ENCODE measurements at regions not wholly inside any gene's neighbourhood (a gene's known extent, or its start where the extent isn't known, plus 50 kb on each side); places are given as distances from the start of the nearest gene placed in this dataset.
"Not testable (repeated sequence)": the region's sequence is repeated elsewhere in the genome, so short reads cannot be mapped to it uniquely, and the experiment has no call there.

GRCh38 chr7:13727751-13728150 lies 261.7 kb downstream of the ETV1 start:
- no peaks in the 10 kb centered on the region for H3K79me2 ChIP-seq (ENCODE audit: insufficient read depth, low read depth, low read length)

GRCh38 chr7:13728430-13728829 lies 261.0 kb downstream of the ETV1 start:
- POLR2A ChIA-PET, result interaction anchor here (0.6 kb wide), 1 partner anchor 970 kb away, joined by 4 read pairs; no protein-coding TSS in a partner anchor
- H3K4me1 ChIP-seq (ENCODE audit: insufficient read depth, low read length, poor library complexity, severe bottlenecking); H3K4me3 ChIP-seq (ENCODE audit: low read depth, low read length, poor library complexity, severe bottlenecking); H3K4me2 ChIP-seq (ENCODE audit: low read length); H3K9me3 ChIP-seq (ENCODE audit: low read length); H3K36me3 ChIP-seq (ENCODE audit: insufficient read depth, low read length); intact Hi-C loops (cut with micrococcal nuclease; ENCODE audit: unreplicated experiment); H4K20me1 ChIP-seq (ENCODE audit: insufficient read depth, low read length); H2AFZ ChIP-seq (ENCODE audit: low read length); H3K9me2 ChIP-seq (ENCODE audit: insufficient read depth, low read length); BruUV-seq (replicated peaks); CTCF ChIA-PET (ENCODE audit: unreplicated experiment); H3K79me2 ChIP-seq (ENCODE audit: insufficient read depth, low read depth, low read length); H3K27ac ChIP-seq (ENCODE audit: low read depth, low read length, poor library complexity, severe bottlenecking); DNase-seq (ENCODE audit: low spot score): not testable (repeated sequence)

More at GRCh38 chr7:13727751-13728150, 261.7 kb downstream of the ETV1 start:
- DNase-seq (ENCODE audit: low spot score), result no peak
- H2AFZ ChIP-seq (ENCODE audit: low read length), result no peak overlapping the region
- no peaks in the 10 kb centered on the region for H3K36me3 ChIP-seq (ENCODE audit: insufficient read depth, low read length)
- TF ChIP-seq CTCF (conservative IDR thresholded peaks at IDR 0.05; ENCODE audit: low read length) (no peak), EZH2phosphoT487 (IDR thresholded peaks at IDR 0.05; ENCODE audit: borderline replicate concordance, low read depth, low read length) (no peak)
- H3K4me3 ChIP-seq (ENCODE audit: low read depth, low read length, poor library complexity, severe bottlenecking), result no peak overlapping the region
- no peaks in the 10 kb centered on the region for H3K4me1 ChIP-seq (ENCODE audit: insufficient read depth, low read length, poor library complexity, severe bottlenecking)
- no peaks in the 10 kb centered on the region for H4K20me1 ChIP-seq (ENCODE audit: insufficient read depth, low read length)
- no peak overlapping the region for H3K4me2 ChIP-seq (ENCODE audit: low read length)
- no peak overlapping the region for H3K27ac ChIP-seq (ENCODE audit: low read depth, low read length, poor library complexity, severe bottlenecking)
- intact Hi-C loops (cut with micrococcal nuclease; ENCODE audit: unreplicated experiment), result no loop called here
- ChIA-PET CTCF (ENCODE audit: unreplicated experiment) (no interaction called here), POLR2A (interaction anchor here (0.6 to 1.4 kb wide), 2 partner anchors 10 to 971 kb away, joined by 4 read pairs; no protein-coding TSS in a partner anchor)
- BruUV-seq (replicated peaks), result no TSS peak
- 0 out of 2 replicates have a peak, but pooled peaks cover 3% of the 10 kb centered on the region for H3K9me3 ChIP-seq (ENCODE audit: low read length)
- H3K9me2 ChIP-seq (ENCODE audit: insufficient read depth, low read length), result no peaks in the 10 kb centered on the region

GRCh38 chr7:13731643-13732042 lies 257.8 kb downstream of the ETV1 start:
- H3K9me2 ChIP-seq (ENCODE audit: insufficient read depth, low read length), result no peaks in the 10 kb centered on the region
- ChIA-PET POLR2A (no interaction called here), CTCF (ENCODE audit: unreplicated experiment) (no interaction called here)
- H3K27ac ChIP-seq (ENCODE audit: low read depth, low read length, poor library complexity, severe bottlenecking), result no peak overlapping the region
- intact Hi-C loops (cut with micrococcal nuclease; ENCODE audit: unreplicated experiment), result no loop called here
- no peaks in the 10 kb centered on the region for H3K4me1 ChIP-seq (ENCODE audit: insufficient read depth, low read length, poor library complexity, severe bottlenecking)
- H2AFZ ChIP-seq (ENCODE audit: low read length), result no peak overlapping the region
- H3K4me2 ChIP-seq (ENCODE audit: low read length), result no peak overlapping the region
- TF ChIP-seq EZH2phosphoT487 (IDR thresholded peaks at IDR 0.05; ENCODE audit: borderline replicate concordance, low read depth, low read length), result no peak
- no peaks in the 10 kb centered on the region for H3K36me3 ChIP-seq (ENCODE audit: insufficient read depth, low read length)
- no peak for DNase-seq (ENCODE audit: low spot score)
- H3K9me3 ChIP-seq (ENCODE audit: low read length), result peaks cover 8% of the 10 kb centered on the region; the same call in 1 of the 2 replicates
- no peak overlapping the region for H3K4me3 ChIP-seq (ENCODE audit: low read depth, low read length, poor library complexity, severe bottlenecking)
- H4K20me1 ChIP-seq (ENCODE audit: insufficient read depth, low read length), result no peaks in the 10 kb centered on the region
- BruUV-seq (replicated peaks), result no TSS peak
- no peaks in the 10 kb centered on the region for H3K79me2 ChIP-seq (ENCODE audit: insufficient read depth, low read depth, low read length)

- Histone ChIP-seq H3K9me3 (ENCODE audit: low read length) (peaks cover 7% of the 10 kb centered on the region; the same call in 1 of the 2 replicates), H3K79me2 (ENCODE audit: insufficient read depth, low read depth, low read length) (no peaks in the 10 kb centered on the region), H4K20me1 (ENCODE audit: insufficient read depth, low read length) (no peaks in the 10 kb centered on the region), H3K4me3 (ENCODE audit: low read depth, low read length, poor library complexity, severe bottlenecking) (no peak overlapping the region), H3K4me2 (ENCODE audit: low read length) (no peak overlapping the region), H3K27ac (ENCODE audit: low read depth, low read length, poor library complexity, severe bottlenecking) (no peak overlapping the region), H3K4me1 (ENCODE audit: insufficient read depth, low read length, poor library complexity, severe bottlenecking) (no peaks in the 10 kb centered on the region), H3K36me3 (ENCODE audit: insufficient read depth, low read length) (no peaks in the 10 kb centered on the region), H3K9me2 (ENCODE audit: insufficient read depth, low read length) (no peaks in the 10 kb centered on the region), H2AFZ (ENCODE audit: low read length) (no peak overlapping the region)
- DNase-seq (ENCODE audit: low spot score), result no peak
- TF ChIP-seq EZH2phosphoT487 (IDR thresholded peaks at IDR 0.05; ENCODE audit: borderline replicate concordance, low read depth, low read length) (no peak), CTCF (conservative IDR thresholded peaks at IDR 0.05; ENCODE audit: low read length) (no peak)
- BruUV-seq (replicated peaks), result no TSS peak
- intact Hi-C loops (cut with micrococcal nuclease; ENCODE audit: unreplicated experiment), result no loop called here
- ChIA-PET CTCF (ENCODE audit: unreplicated experiment) (no interaction called here), POLR2A (no interaction called here)
Measured at GRCh38 chr7:13737563-13737962, 251.9 kb downstream of the ETV1 start.

Data from OCI-LY7 (cell line).